ENCODE measurements at regions not wholly inside any gene's neighbourhood (a gene's known extent, or its start where the extent isn't known, plus 50 kb on each side); places are given as distances from the start of the nearest gene placed in this dataset.

GRCh38 chr2:200159357-200159707 is 147.2 kb upstream of the SPATS2L start:
- TF ChIP-seq CTCF (IDR thresholded peaks at IDR 0.05; ENCODE audit: poor library complexity, severe bottlenecking), result no peak
- TF ChIP-seq RAD21 (conservative IDR thresholded peaks at IDR 0.05), result no peak
- TF ChIP-seq SMC3 (conservative IDR thresholded peaks at IDR 0.05; ENCODE audit: poor library complexity), result no peak
- no peak for TF ChIP-seq POLR2AphosphoS5 (IDR thresholded peaks at IDR 0.05)

All from neural cell (in vitro differentiated cells).